HG03520 (cell line): ENCODE measurements at regions not wholly inside any gene's neighbourhood (a gene's known extent, or its start where the extent isn't known, plus 50 kb on each side); places are given as distances from the start of the nearest gene placed in this dataset.
"Not testable (repeated sequence)": the region's sequence is repeated elsewhere in the genome, so short reads cannot be mapped to it uniquely, and the experiment has no call there.

Source experiments
- ATAC-seq: cut with Tn5 transposase; IDR thresholded peaks from one replicate; pipeline ENCODE4 v1.9.1; 2021; ENCODE audit warnings: mild to moderate bottlenecking, moderate library complexity; ENCODE audit not compliant: unreplicated experiment

DNA sequence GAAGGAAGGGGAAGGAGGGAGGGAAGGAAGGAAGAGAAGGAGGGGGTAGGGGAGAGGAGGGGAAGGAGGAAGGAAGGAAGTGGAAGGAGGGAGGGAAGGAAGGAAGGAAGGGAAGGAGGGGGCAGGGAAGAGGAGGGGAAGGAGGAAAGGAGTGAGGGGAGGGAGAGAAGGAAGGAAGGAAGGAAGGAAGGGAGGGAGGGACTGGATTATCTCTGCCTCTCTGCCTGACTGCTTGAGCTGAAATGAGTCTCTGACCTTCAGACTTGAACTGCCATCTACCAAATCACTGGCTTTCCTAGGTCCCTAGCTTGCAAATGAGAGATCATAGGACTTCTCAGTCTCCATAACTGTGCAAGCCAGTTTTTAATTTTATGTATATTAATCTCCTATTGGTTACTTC, 436.8 kb downstream of the PREX1 start:
- ATAC-seq = no peak

DNA sequence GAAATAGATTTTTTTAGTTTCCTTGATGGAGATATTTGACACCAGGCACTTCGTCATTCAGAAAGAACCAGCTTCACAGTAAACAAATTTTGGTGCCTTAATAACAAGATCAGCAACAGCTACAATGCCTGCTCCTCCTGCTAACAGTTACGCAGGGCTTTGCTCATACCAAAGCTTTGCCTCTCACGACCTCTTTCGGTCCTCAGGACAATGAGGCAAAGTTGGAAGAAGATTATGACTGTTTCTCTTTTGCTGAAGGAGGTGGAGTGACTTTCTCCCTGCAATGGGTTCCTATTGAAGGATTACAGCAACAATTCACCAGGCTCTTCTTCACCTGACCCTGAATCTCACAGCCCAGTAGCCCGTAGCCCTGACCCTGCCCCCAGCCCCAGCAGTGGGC, 440.1 kb downstream of the PREX1 start:
- ATAC-seq = no peak

DNA sequence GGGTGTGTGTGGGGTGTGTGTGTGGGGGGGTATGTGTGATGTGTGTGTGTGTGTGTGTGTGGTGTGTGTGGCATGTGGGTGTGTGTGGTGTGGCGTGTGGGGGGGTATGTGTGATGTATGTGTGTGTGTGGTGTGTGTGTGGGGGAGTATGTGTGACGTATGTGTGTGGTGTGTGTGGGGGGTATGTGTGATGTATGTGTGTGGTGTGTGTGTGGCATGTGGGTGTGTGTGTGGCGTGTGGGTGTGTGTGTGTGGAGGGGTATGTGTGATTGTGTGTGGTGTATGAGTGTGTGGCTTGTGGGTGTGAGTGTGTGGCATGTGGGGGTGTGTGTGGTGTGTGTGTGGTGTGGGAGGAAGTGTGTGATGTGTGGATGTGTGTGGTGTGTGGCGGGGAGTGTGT, 442.3 kb downstream of the PREX1 start:
- no peak for ATAC-seq

DNA sequence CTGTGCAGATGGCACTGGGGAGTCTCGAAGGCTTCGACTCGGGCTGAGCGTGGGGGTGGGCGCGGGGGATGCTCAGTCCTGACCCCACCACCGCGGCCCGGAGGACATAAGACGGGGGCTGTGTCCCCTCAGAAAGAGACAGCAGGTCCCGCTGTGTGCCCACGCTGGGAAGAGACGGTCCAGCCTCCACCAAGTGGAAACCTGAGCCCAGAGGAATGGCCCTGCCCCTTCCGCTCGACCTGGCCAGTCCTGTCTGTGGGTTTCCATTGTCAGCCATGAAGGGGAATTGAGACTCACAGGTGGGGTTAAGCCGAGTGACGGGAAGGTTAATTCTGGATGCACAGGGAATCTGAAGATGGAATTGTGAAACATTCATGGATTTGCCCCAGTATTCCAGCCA, 442.7 kb downstream of the PREX1 start:
- no peak for ATAC-seq

DNA sequence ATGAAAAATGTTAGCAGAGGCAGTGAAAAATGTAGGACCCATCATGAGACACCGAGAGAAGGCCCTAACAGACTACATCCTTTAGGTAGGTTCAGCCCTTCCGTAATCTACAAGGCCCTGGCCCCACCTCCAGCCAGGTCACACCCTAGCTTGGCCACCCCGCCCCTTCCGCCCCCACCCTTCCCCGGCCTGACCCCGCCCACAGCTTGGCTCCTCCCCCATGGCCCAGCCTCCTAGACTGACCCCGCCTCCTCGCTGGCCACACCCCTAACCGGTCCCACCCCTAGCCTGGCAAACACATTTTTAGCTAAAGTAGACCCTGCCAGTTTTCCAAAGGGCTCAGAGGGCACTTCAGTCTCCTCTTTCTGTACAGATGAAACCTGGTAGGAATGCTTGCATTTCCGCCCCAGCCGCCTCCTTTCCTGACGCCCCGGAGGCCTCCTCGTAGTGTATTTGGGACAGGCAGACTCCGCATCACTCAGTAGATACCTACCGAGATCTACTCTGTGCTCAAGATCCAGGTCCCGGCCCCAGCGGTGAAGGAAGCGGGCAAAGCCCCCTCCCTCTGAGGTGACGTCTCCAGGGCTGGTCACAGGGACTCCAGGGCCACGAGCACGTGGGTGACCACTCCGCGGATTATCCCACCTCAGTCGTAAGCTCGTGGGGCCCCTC, 443.5 kb downstream of the PREX1 start:
- no peak for ATAC-seq

DNA sequence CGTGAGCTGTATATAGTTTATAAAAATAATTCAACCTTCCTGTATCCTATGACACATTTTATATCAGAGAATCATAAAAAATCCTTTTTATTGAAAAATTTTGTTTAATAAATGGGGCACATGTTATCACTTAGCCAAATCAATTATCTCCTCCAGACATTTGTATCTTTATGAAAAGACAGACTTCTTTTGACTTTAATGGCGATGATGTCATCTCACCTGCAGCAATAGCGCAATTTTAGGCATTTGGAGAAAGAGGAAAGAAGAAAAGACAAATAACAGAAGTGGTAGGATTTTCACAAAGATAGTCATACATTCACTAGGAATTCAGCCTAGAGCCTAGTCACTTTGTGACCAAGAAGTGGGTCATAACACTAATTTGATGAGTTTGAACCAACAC, 444.5 kb downstream of the PREX1 start:
- no peak for ATAC-seq

DNA sequence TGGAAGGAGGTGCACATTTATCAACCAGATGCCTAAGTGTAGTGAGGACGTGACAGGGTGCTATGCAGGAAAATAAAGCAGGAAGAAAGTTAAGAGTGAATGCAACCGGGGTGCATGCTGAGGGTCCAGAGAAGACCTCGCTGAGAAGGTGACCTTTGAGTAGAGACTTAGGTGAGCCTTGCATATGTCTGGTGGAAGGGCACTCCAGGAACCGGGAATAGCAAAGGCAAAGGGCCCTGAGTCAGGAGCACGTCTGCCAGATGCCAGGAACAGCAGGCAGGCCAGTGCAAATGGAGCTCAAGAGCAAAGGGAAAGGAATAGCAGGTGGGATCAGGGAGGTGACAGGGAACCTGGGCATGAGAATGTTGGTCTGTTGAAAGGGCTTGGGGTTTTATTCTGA, 445.5 kb downstream of the PREX1 start:
- no peak for ATAC-seq

DNA sequence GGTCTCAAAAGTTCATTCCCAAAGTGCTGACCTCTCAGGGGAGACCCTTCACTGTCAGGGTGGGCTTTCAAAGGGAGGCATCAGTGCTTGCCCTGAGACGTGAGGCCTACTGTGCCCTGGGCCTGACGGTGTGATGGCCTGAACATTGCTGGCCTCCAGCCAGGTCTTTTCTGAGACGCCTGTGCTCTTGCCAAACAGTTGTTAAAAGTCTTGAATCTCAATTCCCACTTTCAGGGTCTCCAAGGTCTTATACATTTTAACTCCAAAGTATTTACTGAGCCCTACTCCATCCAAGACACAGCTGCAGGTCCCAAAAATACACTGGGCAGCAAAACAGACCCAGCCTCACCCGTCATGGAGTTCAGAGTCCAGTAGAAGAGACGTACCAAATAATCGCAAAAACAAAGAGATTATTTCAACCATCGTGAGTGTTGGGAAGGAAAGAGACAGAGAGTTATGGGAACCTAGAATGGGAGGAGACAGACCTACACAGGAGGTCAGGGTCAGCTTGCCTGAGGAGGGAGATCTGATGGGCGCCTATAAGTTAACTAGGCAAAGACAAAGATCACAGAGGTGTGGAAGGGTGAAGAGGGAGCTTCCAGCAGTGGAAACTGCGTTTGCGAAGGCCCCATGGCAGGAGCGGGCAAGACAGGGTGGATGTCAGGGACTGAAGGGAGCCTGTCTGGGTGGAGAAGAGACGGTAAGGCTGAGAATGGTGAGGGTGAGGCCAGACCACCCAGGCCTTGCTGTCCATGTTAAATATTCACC, 446.3 kb downstream of the PREX1 start:
- no peak for ATAC-seq

DNA sequence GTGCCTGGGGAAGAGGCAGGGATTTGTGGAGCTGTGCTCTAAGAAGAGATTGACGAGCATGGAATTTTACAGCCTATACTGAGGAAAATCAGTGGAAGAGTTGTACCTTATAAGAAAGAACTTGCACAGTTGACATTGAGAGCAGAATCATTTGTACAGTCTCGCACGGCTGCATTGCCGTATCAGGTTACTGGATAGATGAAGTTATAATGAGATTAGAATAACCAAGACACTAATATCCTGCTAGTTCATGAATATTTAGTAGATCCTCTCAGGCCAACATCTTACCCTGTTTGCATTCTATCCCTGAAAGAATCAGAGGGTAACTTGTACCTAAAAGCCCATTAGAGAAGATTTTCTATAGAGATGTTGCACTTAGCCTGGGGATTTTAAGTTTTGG, 447.1 kb downstream of the PREX1 start:
- no peak for ATAC-seq

DNA sequence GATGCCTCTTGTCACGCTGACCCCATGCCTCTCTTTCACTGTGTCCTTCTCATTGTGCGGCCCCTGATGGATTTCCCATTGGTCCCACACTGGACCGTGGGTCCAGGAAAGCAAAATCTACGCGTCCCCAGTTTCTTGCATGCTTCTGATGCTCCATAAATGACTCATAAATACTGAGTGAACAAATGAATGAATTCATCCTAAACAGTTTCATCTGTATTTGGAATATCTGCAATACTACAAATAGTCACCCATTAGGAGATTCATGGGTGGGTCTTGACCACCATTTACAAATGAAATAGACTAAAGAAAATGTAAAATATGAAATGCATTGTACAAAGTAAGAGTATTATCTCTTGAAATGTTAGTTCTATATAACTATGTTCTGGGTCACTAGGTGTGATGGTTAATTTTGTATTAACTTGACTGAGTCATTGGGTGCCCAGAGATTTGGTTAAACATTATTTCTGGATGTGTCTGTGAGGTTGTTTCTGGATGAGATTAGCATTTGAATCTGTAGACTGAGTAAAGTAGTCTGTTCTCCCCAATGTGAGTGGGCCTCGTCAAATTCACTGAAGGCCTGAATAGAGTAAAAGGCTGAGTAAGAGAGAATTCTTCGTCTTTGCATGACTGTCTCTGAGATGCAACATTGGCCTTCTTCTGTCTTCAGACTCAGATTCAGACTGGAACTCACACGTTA, 448.7 kb downstream of the PREX1 start:
- no peak for ATAC-seq

DNA sequence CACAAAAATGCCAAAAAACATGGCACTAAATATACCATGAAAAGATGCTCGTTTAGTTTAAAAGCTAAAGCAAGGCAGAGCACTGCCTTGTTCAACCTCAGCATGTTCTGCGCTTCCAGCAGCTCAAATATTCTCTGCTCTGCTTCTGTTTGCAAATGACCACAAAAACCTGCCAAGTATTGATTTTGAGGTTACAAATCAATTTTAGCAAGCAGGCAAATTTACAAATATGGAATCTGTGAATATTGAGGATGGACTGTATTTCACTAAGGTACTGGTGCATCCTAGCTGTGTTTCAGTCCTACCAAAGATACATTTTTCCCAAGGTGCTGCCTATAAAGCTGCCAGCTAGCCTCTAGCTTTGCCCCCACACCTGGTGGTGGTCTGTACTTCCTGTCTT, 449.9 kb downstream of the PREX1 start:
- ATAC-seq = no peak

DNA sequence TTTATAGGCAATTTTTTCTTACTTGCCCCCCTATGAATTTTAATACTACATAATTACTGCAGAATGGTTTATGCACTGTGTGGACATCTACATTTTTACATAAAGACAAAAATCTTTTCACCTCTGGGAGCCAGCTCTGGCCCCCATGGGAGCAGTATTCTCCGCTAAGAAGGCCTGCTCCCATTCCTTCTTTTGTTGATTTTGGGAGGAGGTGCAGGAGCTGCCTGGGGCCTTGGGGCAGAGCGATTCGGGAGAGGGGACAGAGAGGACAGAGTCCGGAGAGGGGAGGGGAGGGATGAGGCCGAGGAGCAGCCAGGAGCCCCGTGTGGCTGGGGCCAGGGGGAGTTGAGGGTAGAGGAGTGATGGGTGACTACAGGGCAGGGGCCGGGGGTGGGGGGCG, 452.0 kb downstream of the PREX1 start:
- ATAC-seq = no peak

DNA sequence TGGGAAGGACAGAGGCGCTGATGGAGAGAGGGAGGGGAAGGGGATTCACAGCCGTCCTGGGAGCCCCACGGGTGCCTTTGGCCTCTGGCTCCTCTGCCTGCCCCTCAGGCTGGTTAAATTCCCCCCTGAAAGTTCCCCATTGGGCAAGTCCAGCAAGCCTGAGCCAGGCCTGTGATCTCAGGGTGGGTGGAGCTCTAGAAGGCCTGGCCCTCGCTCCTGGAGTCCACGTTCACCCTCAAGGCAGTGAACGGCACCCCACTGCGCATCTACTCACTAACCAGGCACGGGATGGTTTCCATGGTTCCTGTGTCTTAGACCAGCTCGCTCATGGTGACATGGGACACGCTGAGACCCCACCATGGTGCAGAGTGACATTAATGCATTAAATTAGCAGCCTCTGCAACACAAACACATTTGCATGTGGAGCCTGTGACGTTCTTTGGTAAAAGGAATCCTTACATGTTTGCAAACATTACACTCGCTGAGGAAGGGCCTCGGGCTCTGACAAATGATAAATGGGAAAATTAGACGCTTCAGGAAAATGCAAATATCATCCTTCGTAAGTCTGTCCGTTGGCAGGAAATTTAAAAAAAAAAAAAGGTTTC, 452.7 kb downstream of the PREX1 start:
- ATAC-seq = no peak

DNA sequence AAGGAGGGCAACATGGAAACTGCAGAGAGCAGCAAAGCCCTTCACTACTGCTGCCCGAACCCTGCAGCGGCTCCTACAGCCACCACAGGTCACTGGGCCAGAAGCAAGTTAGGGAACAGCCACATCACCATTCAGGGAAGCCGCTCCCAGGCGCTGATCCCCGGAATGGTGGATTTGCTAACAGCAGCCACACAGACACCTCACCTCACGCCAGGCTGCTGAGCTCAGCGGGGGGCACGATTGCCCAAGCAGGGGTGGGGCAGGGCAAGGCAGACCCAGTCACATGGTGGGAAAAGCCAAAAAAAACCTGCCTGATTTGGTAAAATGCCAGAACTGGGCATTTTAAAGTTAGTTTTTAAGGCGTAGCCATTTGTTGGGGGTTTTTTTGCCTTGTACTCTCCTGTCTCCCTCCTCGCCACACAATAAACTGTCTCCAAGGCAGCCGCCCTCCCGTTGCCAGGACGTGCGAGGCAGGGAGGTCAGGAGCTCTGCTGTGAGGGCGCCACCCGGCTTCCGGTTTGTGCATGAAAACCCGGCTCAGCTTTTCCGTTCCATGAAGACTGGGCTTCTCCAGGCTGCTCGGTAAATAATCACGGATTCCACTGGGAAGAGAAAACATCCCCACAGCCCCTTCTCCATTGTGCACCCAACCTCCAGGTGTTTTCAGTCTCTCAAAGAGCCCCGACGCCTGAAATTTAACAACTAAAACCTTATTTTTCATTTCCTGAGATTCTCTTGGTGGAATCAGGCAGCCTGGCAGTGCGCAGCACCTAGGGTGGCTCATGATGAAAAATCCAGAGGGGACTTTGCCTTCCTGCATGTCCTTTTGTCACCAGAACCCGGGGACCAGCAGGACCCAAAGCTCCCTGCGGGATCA, 453.5 kb downstream of the PREX1 start:
- not testable (repeated sequence) for ATAC-seq

DNA sequence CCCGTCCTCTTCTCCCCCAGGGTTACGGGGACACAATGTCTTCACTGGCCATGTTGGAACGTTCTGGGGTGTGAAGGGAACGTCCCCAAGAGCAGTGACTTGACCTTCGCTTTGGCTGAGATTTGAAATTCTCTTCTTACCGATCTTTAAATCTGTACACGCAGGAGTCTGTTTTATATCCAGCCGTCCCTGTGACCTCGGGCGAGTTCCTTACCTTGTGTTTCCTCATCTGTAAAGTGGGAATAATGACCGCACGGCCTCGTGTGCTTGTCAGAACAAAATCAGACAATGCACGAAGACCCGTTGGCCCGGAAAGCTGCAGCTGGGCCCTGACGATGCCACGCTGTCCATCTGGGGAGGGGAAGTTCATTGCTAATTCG, 454.3 kb downstream of the PREX1 start:
- no peak for ATAC-seq

DNA sequence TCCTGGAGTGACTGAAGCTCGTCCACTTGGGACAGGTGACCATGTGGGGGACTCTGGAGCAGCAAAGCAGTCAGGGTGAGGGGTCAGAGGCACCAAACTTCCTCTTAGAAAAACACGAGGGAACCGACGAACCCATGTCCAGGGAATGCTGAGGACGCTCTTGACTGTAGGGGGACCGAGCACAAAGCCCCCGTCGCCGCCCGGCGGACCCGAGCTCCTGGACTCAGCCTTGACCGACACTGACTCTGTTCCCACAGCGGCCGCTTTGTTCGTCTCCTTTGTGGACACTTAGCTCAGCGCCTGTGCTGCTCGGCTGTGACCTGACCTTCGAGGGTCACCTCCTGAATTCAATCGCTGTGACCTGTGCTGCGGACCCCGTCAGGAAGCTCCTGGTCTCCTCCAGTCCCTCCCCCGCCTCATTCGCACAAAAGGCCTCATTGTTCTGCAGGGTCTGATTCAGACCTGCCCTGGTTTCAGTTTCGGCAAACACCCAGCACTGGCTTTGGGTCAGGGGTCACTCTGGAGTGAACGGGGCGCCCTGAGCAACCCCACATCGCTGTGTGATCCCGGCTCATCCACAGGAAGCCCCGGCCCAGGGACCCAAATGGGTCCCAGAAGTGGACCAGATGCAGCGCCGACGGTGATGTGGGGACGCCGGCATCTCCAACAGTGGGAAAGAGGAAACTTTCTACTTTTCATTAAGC, 454.8 kb downstream of the PREX1 start:
- not testable (repeated sequence) for ATAC-seq

DNA sequence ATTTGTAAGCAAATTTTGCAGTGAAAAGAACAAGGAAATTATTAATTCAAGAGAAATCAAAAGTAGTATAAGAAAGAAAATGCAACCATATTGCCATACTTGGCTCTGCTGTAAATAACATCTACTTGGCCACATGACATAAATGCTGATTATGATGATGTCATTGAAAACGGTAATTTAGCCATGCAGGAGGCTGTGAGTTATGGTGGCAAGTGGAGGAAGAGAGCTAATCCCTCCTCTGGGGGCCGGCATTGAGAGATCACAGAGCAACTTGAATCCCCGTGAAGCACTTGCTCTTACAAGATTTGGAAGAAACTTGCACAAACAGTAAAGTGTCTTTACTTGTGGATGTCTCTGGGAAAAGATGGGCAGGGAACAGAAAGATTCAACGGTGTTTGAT, 456.6 kb downstream of the PREX1 start:
- no peak for ATAC-seq

DNA sequence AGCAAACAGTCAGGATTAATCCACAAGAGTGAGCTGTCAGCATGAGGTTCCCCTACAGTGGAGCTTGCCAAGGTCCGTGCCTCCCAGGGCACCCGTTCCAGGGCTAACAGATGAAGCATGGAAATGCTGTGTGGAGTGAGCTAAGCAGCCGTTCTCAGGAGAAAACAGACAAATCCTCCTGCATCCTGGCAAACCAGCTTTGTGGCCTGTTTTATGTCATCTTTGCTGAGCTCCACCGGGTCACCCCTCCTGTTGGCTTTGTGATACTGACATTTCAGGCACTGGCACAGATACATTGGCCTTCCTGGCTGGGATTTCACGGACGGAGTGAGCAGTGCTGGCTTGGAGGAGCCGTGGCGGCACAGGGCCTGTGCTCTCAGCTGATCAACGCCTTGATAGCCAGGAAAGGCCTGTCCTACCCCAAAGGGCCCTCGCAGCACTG, 459.2 kb downstream of the PREX1 start:
- ATAC-seq = not testable (repeated sequence)

DNA sequence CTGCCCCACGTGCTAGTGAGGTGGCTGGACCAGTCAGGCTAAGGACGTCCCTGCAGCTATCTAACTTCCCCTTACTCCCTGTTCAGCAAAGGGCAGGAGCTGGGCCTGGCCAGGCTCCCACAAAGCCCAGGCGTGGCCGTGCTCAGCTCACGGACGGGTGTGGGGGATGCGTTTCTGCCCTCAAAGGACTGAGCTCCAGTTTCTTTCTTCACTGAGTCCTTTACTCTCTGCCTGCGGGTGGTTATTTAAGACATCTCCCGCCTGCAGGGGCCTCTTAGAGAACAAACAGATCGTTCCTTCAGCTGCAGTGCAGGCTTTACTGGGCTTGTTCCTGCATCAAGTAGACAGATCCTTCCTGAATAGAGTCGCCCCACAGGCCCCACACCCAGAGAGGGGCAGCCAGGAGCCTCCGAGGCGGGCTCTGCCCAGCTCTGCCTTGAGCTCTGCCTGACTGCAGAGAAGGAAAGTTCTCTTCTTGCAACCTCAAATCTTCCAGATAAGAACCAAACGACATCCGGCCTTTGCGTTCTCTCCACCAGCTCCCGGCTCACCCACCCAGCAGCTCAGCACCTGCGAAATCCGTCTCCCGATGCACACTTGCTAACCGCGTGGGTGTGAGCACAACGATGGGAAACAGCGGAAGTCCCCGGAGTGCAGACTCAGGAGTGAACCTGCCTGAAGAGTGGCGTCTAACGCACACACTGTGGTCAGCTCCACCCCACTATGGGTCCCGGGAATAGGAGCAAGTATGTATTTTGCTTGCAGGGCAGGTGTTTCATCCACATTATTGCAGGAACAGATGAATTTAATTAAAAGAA, 460.0 kb downstream of the PREX1 start:
- ATAC-seq = not testable (repeated sequence)
